SU-DHL-6 (cell line): ENCODE measurements at regions not wholly inside any gene's neighbourhood (a gene's known extent, or its start where the extent isn't known, plus 50 kb on each side); places are given as distances from the start of the nearest gene placed in this dataset.

Experiments used
- H2AFZ ChIP-seq: fragments of 200-600 bp; sonication (generic); 2 replicates; pipeline ENCODE4 v1.6.1; 2014; ENCODE audit warnings: low read depth, mild to moderate bottlenecking, moderate library complexity, mixed read lengths, antibody characterized with exemption, low read length; ENCODE audit not compliant: severe bottlenecking
- H3F3A ChIP-seq: fragments of 200-600 bp; shearing (Covaris generic); 2 replicates; pipeline ENCODE4 v1.6.0; 2016; ENCODE audit warnings: antibody characterized with exemption, mild to moderate bottlenecking; ENCODE audit not compliant: insufficient read depth
- H3K27ac ChIP-seq: fragments of 200-600 bp; sonication (generic); 2 replicates; pipeline ENCODE4 v1.5.1; 2016; ENCODE audit warnings: low read depth, mild to moderate bottlenecking, low read length, moderate library complexity, mixed read lengths
- H3K27me3 ChIP-seq: fragments of 200-600 bp; sonication (generic), shearing (Covaris generic); 2 replicates; pipeline ENCODE4 v1.6.0; 2014; ENCODE audit warnings: mild to moderate bottlenecking, low read length
- H3K36me3 ChIP-seq: fragments of 200-600 bp; sonication (generic); 2 replicates; pipeline ENCODE4 v1.6.1; 2014; ENCODE audit warnings: mild to moderate bottlenecking, low read length, mixed read lengths
- H3K4me2 ChIP-seq: fragments of 300-600, 200-600 bp; shearing (Covaris generic), sonication (generic); 2 replicates; pipeline ENCODE4 v1.6.0; 2014; ENCODE audit warnings: low read length, low read depth, mild to moderate bottlenecking; ENCODE audit not compliant: poor library complexity, severe bottlenecking
- H3K4me3 ChIP-seq: fragments of 200-600 bp; sonication (generic); 2 replicates; pipeline ENCODE4 v1.5.1; 2014; ENCODE audit warnings: antibody characterized with exemption, low read length, mild to moderate bottlenecking, mixed read lengths; ENCODE audit not compliant: insufficient read depth, poor library complexity, severe bottlenecking
- H3K79me2 ChIP-seq: fragments of 200-600 bp; sonication (generic); 2 replicates; pipeline ENCODE4 v1.6.1; 2014; ENCODE audit warnings: mild to moderate bottlenecking, low read length, moderate library complexity; ENCODE audit not compliant: insufficient read depth
- H3K9ac ChIP-seq: fragments of 200-600 bp; sonication (generic); 2 replicates; pipeline ENCODE4 v1.7.0; 2014; ENCODE audit warnings: mild to moderate bottlenecking, low read length
- H3K9me2 ChIP-seq: fragments of 200-600 bp; sonication (generic); replicated peaks from 2 replicates; pipeline ENCODE4 v1.6.1; 2014; ENCODE audit warnings: low read length; ENCODE audit not compliant: insufficient read depth
- H3K9me3 ChIP-seq: fragments of 200-600 bp; sonication (generic); 2 replicates; pipeline ENCODE4 v1.6.1; 2014; ENCODE audit warnings: low read length, mixed read lengths; ENCODE audit not compliant: insufficient read depth
- H4K20me1 ChIP-seq: fragments of 200-600 bp; sonication (generic); 2 replicates; pipeline ENCODE4 v1.6.1; 2014; ENCODE audit warnings: low read depth, mild to moderate bottlenecking, antibody characterized with exemption, low read length, moderate library complexity, mixed read lengths
- CTCF ChIP-seq: fragments of 200-600 bp; sonication (generic); IDR thresholded peaks from one replicate; pipeline ENCODE4 v1.5.1; 2017; ENCODE audit warnings: antibody characterized with exemption, mild to moderate bottlenecking, low read length, moderate library complexity; ENCODE audit not compliant: insufficient read depth, poor library complexity, severe bottlenecking
- EZH2phosphoT487 ChIP-seq: fragments of 200-600 bp; sonication (generic), shearing (Covaris generic); conservative IDR thresholded peaks from 2 replicates; pipeline ENCODE4 v1.6.1; 2018; ENCODE audit warnings: mild to moderate bottlenecking, antibody characterized with exemption, low read length, moderate library complexity, mixed read lengths

- Histone ChIP-seq H3K36me3 (no peaks in the 10 kb centered on the region), H3K27me3 (no peaks in the 10 kb centered on the region), H3K79me2 (no peaks in the 10 kb centered on the region), H3K27ac (no peak overlapping the region), H3K4me3 (no peak overlapping the region), H3K9ac (no peak overlapping the region), H4K20me1 (no peaks in the 10 kb centered on the region), H3K9me3 (no peaks in the 10 kb centered on the region), H3K4me2 (no peak overlapping the region), H3F3A (no peaks in the 10 kb centered on the region), H2AFZ (no peak overlapping the region), H3K9me2 (no peaks in the 10 kb centered on the region)
- TF ChIP-seq EZH2phosphoT487 (no peak), CTCF (no peak)
Observed at GRCh38 chr7:113392841-113393540, 274.6 kb upstream of the SMIM30 start.

GRCh38 chr7:113392421-113392820 lies 274.1 kb upstream of the SMIM30 start:
- no peak overlapping the region for H2AFZ ChIP-seq

GRCh38 chr7:113389112-113389646 lies 270.8 kb upstream of the SMIM30 start:
- Histone ChIP-seq H3K36me3 (no peaks in the 10 kb centered on the region), H2AFZ (no peak overlapping the region), H3K9me3 (no peaks in the 10 kb centered on the region), H3F3A (no peaks in the 10 kb centered on the region), H4K20me1 (no peaks in the 10 kb centered on the region), H3K27ac (no peak overlapping the region), H3K4me3 (no peak overlapping the region), H3K4me2 (no peak overlapping the region), H3K9me2 (no peaks in the 10 kb centered on the region), H3K79me2 (no peaks in the 10 kb centered on the region), H3K9ac (no peak overlapping the region), H3K27me3 (no peaks in the 10 kb centered on the region)
- TF ChIP-seq EZH2phosphoT487: no peak
- TF ChIP-seq CTCF: no peak

More at GRCh38 chr7:113392421-113392820, 274.1 kb upstream of the SMIM30 start:
- Histone ChIP-seq H3K79me2 (no peaks in the 10 kb centered on the region), H4K20me1 (no peaks in the 10 kb centered on the region), H3K36me3 (no peaks in the 10 kb centered on the region), H3K9me2 (no peaks in the 10 kb centered on the region), H3K27me3 (no peaks in the 10 kb centered on the region), H3K9ac (no peak overlapping the region), H3K9me3 (no peaks in the 10 kb centered on the region), H3F3A (no peaks in the 10 kb centered on the region), H3K4me3 (no peak overlapping the region), H3K4me2 (no peak overlapping the region), H3K27ac (no peak overlapping the region)
- TF ChIP-seq CTCF (no peak), EZH2phosphoT487 (no peak)
